ENCODE measurements at regions not wholly inside any gene's neighbourhood (a gene's known extent, or its start where the extent isn't known, plus 50 kb on each side); places are given as distances from the start of the nearest gene placed in this dataset.

GRCh38 chr15:94053626-94054025 lies 177.7 kb upstream of the MCTP2 start:
- TF ChIP-seq REST (IDR thresholded peaks at IDR 0.05; ENCODE audit: insufficient replicate concordance, low read depth) (no peak), POLR2AphosphoS5 (IDR thresholded peaks at IDR 0.05; ENCODE audit: low read depth) (no peak)

Data from HL-60 (cell line).